GF-D8 (cell line): ENCODE measurements at regions not wholly inside any gene's neighbourhood (a gene's known extent, or its start where the extent isn't known, plus 50 kb on each side); places are given as distances from the start of the nearest gene placed in this dataset.

ENCODE experiments used
- DNase-seq: peaks from one replicate; lab custom pipeline; 2025; lab: John Stamatoyannopoulos, UW

- no peak for DNase-seq
These were observed 353.2 kb downstream of the SAMD5 start for GRCh38 chr6:147861696-147862095.

- DNase-seq: no peak
These were observed 359.1 kb downstream of the SAMD5 start for GRCh38 chr6:147867433-147868226.

- no peak for DNase-seq
These were observed 360.1 kb downstream of the SAMD5 start for GRCh38 chr6:147868427-147869190.

GRCh38 chr6:147869201-147869600 is 360.7 kb downstream of the SAMD5 start:
- no peak for DNase-seq

- no peak for DNase-seq
These were observed 361.4 kb downstream of the SAMD5 start for GRCh38 chr6:147869869-147870268.

GRCh38 chr6:147870506-147871110 is 362.1 kb downstream of the SAMD5 start:
- no peak for DNase-seq

GRCh38 chr6:147872002-147872401 is 363.5 kb downstream of the SAMD5 start:
- no peak for DNase-seq

- no peak for DNase-seq
These were observed 365.3 kb downstream of the SAMD5 start for GRCh38 chr6:147873816-147874215.

- DNase-seq: no peak
These were observed 365.8 kb downstream of the SAMD5 start for GRCh38 chr6:147874322-147874721.

GRCh38 chr6:147879031-147879580 is 370.6 kb downstream of the SAMD5 start:
- DNase-seq: no peak

- no peak for DNase-seq
These were observed 372.9 kb downstream of the SAMD5 start for GRCh38 chr6:147881432-147881831.

- DNase-seq: no peak
These were observed 379.9 kb downstream of the SAMD5 start for GRCh38 chr6:147888374-147888773.

- DNase-seq: no peak
These were observed 383.2 kb downstream of the SAMD5 start for GRCh38 chr6:147891671-147892070.

GRCh38 chr6:147892476-147892875 is 384.0 kb downstream of the SAMD5 start:
- DNase-seq: no peak

- no peak for DNase-seq
These were observed 386.8 kb downstream of the SAMD5 start for GRCh38 chr6:147895272-147895671.

- DNase-seq: no peak
These were observed 391.8 kb downstream of the SAMD5 start for GRCh38 chr6:147900247-147900830.

GRCh38 chr6:147903321-147903720 is 394.8 kb downstream of the SAMD5 start:
- no peak for DNase-seq

- no peak for DNase-seq
These were observed 395.4 kb downstream of the SAMD5 start for GRCh38 chr6:147903931-147904330.

- no peak for DNase-seq
These were observed 395.9 kb downstream of the SAMD5 start for GRCh38 chr6:147904416-147904815.

- no peak for DNase-seq
These were observed 397.2 kb downstream of the SAMD5 start for GRCh38 chr6:147905711-147906110.

- no peak for DNase-seq
These were observed 397.9 kb downstream of the SAMD5 start for GRCh38 chr6:147906361-147906760.

GRCh38 chr6:147909640-147910039 is 401.1 kb downstream of the SAMD5 start:
- no peak for DNase-seq
